GM12865 (cell line): ENCODE measurements at regions not wholly inside any gene's neighbourhood (a gene's known extent, or its start where the extent isn't known, plus 50 kb on each side); places are given as distances from the start of the nearest gene placed in this dataset.

Experiments
- DNase-seq: peaks from one replicate; pipeline ENCODE4 v3.0.0; 2010; ENCODE audit warnings: low read depth
- H3K4me3 ChIP-seq: 2 replicates; pipeline ENCODE4 v1.5.1; 2011; ENCODE audit warnings: mild to moderate bottlenecking, low read depth, low read length, control low read depth
- CTCF ChIP-seq: IDR thresholded peaks from 2 replicates; pipeline ENCODE4 v1.5.1; 2011; ENCODE audit warnings: low read length, control low read depth, low read depth, inconsistent platforms; ENCODE audit not compliant: insufficient read depth; ENCODE audit errors: missing control alignments

- DNase-seq = no peak
- no peak overlapping the region for H3K4me3 ChIP-seq
- no peak for TF ChIP-seq CTCF
Measured at GRCh38 chr15:97078591-97078990, 748.1 kb downstream of the NR2F2 start.

- no peak for DNase-seq
- no peak for TF ChIP-seq CTCF
- no peak overlapping the region for H3K4me3 ChIP-seq
Measured at GRCh38 chr15:97081666-97082226, 751.2 kb downstream of the NR2F2 start.

GRCh38 chr15:97082830-97083229, 752.3 kb downstream of the NR2F2 start:
- TF ChIP-seq CTCF = no peak
- no peak overlapping the region for H3K4me3 ChIP-seq
- no peak for DNase-seq

DNA sequence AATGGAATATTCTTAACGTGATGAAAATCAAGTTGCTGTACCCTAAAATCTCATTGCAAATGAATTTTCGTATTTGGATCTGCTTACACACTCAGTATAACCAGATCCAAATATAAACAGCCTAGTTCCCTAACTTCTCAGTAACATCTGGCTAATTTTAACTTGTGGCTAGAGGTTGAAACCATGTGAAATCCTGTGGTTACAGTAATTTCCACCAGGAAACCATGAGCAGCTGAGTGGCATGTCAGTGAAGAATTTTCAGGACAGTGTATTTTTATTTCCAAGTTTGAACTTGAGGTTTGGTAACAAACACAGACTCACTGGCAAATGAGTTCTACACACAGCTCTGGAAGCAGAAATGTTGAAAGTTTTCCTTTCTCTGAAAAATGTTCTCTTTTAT, 754.1 kb downstream of the NR2F2 start:
- DNase-seq = no peak
- no peak for TF ChIP-seq CTCF
- H3K4me3 ChIP-seq = no peak overlapping the region

DNA sequence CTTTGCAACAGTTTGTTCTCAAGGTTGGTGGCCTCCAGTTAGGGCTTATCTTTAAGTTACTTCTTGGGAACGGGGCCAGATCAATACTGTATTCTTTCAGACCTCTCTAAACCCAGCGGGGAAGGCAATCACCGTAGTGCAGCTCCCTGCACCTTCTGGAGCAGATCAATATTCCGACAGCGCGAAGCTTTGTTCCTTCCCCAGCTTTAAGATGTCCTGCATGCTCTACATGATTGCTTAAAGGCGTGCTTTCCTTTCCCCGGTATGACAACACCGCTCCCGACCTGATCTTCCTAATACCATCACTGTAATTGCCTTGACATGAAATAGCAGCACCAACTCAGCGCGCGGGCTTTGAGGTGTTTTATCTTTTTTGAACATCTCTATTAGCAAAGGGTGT, 755.2 kb downstream of the NR2F2 start:
- no peak for TF ChIP-seq CTCF

DNA sequence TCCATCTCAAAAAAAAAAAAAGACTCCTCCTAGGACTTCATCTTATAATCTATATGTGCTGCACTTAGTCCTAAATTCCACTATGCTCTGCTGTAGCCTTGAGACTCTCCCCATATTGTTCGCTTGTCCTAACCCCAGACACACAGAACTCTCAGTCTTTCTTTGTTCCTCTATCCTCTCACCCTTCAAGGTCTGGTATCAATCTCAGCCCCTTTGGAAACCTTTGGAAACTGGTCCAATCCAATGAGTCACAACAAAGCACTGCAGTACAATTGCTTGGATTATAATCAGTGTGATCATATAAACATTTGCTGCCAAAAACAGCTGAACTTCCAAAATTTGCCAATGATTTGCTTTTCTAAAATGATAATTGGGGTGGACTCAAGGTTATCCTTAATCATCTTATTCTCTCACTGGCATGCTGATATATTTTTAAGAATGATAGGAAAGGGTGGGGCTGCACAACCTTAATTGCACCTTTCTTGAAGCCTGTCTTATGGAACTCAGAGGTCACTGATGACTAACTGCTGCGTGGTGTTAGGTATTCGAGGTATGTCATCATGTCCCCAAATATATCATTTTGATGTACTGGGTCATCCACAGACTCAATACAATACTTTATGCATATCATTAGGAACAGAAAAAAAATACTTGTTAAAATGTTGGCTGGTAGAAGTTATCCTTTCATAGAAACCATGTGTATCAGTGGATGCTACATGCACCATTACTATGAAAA, 756.7 kb downstream of the NR2F2 start:
- DNase-seq = no peak
- H3K4me3 ChIP-seq = no peak overlapping the region
- no peak for TF ChIP-seq CTCF

More for the DNA sequence above, 755.2 kb downstream of the NR2F2 start:
- no peak for DNase-seq
- no peak overlapping the region for H3K4me3 ChIP-seq

- no peak overlapping the region for H3K4me3 ChIP-seq
- no peak for TF ChIP-seq CTCF
- no peak for DNase-seq
Measured at GRCh38 chr15:97091093-97091492, 760.6 kb downstream of the NR2F2 start.
